T47D (cell line): ENCODE measurements at regions not wholly inside any gene's neighbourhood (a gene's known extent, or its start where the extent isn't known, plus 50 kb on each side); places are given as distances from the start of the nearest gene placed in this dataset.

Experiments
- DNase-seq, 2 experiments: peaks; one replicate each; pipeline versions ENCODE4 v3.0.0 to v3.0.0-alpha.2; 2011 to 2012; ENCODE audit warnings: low read depth in 1 of 2, low spot score in 1 of 2
- JUND ChIP-seq: IDR thresholded peaks from 2 replicates; pipeline ENCODE4 v1.6.1; 2012; ENCODE audit warnings: low read depth
- in situ Hi-C: cut with HindIII; loops from 2 replicates; pipeline ENCODE4 v1.10.0; 2016; ENCODE audit warnings: low sequenced_read_pairs, low pct_unique_long_range_greater_than_20kb

DNA sequence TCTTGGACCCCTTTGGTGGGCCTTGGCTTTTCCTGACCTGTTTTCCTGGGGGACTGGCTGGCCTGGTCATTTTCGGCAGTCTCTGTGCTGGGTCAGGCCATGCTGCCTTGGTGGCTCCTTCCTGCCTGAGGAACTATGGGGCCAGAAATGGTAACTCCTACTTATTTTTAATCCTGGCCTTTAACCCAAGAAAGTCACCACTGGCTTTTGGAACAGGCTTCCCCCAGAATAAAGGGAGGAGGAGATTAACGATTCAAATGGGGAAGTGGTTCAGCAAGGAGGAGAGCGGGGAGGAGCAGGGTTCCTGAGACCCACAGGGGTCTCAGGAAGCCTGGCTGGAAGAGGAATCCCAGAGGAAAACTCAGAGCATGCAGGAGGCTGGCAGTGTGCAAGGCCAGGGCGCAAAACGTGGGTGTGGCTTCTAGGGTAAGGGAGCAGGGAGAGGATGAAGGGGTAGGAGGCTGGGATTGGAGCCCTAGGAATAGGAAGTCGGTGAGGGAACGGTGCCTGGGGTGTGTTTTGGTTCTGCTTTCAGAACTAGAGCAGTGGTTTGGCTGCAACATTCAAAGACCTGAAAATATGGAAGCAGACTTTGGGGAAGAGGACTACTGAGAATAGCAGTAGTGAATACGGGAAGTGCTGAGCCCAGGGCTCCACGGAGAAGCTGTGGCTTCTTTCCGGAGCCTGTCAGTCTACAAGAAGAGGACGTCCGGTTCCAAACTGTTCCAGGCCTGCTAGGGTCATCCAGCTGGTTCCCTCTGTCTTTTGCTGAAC, 271.1 kb upstream of the KLF4 start:
- no peak for TF ChIP-seq JUND
- in situ Hi-C loops, result no loop called here
- DNase-seq, result no peak

DNA sequence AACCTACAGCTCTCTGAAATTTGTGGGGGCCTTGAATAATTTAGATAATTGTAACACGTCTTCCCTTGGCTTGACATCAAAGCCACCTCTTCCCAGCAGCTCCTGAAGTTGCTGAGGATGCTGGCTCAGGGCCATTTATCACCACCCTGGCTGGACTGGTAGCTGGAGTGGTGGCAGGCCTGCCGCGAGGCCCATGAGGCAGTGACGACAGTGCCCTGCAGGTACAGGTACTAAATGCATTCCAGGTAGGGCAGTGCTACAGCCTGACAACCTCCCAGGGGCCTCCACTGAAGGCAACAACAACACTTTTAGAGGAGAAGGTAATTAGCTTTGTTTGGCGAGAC, 270.2 kb upstream of the KLF4 start:
- no peak for DNase-seq
- in situ Hi-C loops, result no loop called here
- no peak for TF ChIP-seq JUND

DNA sequence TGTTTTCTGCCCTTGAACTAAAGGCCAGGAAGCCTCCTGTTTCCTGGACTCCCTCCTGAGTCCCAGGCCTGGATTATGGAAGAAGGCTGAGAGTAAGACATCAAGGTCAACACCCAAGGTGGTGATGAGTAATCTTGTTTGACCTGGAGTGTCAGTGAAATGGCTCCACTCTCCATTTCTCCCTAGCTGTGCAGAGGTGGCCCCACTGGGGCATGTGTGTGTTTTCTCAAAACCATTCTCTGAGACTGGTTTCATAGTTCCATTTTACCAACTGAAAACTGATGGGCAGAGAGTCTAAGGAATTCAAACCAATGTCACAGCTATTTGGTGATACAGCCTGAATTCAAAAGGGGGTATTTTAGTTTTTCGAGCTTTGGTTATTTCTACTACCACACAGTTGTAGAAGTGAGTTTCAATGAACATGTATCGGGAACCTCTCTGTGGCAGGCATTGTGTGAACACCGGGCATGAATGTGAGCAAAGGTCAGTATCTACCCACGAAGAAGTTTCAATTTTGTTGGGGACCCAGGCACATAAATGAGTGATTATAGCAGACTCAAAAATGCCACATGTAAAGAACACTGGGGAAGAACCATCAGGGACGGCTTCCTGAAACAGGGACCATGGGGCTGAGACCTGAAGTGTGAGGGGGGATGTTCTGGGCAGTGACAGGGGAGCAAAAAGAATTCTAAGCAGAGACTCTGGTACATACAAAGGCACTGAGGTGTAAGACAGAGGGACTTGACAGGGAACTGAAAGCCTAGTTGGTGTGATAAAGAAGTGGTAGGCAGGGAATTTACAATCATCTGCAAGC, 269.6 kb upstream of the KLF4 start:
- no peak for DNase-seq
- in situ Hi-C loops, result no loop called here
- no peak for TF ChIP-seq JUND

DNA sequence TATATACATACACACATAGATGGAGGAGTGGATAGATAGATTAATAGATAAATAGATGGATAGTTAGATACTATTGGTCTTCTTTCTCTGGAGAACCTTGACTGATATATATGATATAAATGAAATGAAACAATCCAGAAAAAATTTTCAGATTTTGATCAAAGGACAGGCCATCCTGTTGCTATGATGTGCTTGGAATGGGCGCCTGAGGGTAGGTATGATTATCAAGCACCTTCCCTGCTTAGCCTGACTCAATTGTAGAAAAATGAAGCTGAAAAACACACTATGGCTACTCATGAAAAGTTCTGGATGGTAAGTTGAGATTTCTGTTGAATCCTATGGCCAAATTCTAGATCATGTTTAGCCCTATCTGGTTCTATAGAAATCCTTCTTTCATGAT, 266.5 kb upstream of the KLF4 start:
- TF ChIP-seq JUND, result no peak
- no peak for DNase-seq
- in situ Hi-C loops, result no loop called here

DNA sequence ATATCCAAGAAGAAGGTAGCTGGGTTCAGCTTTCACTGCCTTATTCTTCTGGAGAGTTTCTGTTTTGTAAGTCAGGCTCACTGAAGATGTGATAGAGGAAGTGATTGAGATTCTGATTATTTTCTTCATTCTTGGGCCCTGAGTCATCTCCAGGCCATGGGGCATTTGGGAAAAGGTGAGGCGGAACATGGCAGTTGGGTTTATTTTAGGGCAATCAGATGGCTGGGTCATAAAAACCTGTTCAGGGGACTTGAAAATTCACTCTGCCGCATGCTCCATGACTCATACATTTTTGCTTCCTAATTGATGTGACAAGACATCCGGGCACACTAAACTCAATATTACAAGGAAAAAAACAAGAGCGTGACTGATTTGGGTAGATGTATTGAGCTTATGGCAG, 265.7 kb upstream of the KLF4 start:
- TF ChIP-seq JUND, result peak; percentile 67
- DNase-seq, result peak in 1 of 2 experiments; percentile 71
- in situ Hi-C loops, result no loop called here

DNA sequence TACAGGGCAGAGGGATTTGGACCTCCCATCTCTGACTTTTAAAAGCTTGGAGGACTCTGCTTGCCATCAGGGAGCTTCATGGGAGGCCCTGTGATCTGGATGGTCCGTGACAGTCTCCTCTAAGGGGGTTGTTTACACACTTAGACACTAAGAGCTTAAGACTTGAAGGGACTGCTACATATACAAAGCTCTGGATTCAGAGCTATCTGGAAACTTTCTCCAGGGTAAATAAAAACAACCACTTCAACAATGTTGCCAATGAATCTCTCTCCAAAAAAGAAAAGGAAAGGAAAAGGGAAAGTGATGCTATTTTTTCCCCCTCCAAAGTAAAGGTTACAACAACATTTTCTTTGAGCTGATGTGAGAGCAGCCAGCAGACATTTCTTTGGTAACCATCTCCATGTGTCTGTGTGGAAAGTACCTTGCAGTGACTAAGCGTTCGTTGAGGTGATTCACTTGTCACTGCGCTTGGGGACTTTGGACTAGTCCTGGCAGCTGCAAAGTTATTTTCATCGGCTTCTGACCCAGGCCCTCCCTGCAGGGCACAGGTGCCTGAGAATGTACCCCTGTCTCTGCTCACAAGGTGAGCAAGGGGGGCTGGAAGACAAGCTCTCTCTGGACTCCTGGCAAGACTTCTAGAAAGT, 262.1 kb upstream of the KLF4 start:
- DNase-seq, result no peak
- in situ Hi-C loops, result no loop called here
- no peak for TF ChIP-seq JUND

DNA sequence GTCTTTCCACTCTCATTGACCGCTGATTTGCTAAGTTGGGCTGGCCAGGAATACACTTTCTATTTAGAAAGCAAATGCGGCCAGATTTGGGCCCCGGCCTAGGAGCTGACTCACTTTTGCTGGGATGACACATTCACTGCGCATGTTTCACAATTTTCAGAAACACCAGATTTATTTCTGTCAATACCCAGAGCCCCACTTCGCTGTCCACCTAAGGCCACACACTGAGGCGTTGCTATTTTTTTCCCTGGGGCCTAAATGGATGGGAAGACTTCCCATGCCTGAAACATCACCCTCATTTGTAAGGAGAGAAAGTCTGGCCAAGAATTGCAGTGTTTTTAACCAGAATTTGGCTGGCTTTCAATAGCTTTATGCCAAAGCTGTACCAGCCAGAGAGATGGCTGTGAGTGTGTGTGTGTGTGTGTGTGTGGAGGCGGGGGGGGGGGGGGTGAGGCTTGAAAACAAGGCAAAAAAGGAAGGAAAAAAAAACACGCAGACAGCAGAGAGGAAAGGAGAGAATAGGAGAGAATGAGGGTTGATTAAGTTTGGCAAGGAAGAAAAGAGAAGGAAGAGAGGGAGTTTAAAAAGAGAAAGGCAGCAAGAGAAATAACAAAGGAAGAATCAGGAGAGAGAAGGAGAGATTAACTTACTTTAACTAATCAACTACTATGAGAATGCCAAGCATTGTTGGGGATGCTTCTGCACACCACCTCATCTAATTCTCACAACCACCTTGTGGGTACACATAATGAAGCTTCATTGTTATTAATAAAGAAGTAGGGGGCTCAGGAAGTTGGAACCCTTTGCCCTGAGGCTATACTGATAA, 261.4 kb upstream of the KLF4 start:
- no peak for DNase-seq
- in situ Hi-C loops, result no loop called here
- no peak for TF ChIP-seq JUND

DNA sequence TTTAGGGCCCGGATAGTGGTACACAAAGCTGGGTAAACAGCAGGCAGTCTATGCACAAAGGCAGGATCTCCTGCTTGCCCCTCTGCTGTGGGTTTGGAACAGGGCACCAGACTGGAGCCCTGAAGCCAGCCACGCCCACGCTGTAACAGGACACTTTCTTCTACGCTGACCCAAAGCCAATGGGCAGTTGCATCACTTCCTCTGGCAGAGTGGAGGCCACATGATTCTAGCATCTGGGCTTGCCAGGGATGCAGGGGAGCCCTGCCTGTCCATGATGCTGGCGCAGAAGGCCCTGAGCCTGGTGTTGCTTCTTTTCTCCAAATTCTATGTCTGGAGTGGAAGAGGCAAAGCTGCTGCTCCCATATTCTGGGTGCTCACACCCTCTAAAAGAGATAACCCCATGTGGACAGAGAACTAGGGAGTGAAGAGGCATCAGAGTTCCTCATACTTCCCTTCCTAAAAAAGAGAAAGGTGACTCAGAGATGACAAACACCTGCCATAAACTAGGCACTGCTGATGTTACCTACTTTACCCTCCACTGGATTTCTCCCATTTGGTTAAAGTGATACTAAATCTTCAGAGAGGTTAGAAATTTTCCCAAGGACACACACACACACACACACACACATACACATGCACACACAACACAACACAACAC, 260.3 kb upstream of the KLF4 start:
- DNase-seq, result peak in 1 of 2 experiments; percentile 86
- TF ChIP-seq JUND, result no peak
- in situ Hi-C loops, result no loop called here

DNA sequence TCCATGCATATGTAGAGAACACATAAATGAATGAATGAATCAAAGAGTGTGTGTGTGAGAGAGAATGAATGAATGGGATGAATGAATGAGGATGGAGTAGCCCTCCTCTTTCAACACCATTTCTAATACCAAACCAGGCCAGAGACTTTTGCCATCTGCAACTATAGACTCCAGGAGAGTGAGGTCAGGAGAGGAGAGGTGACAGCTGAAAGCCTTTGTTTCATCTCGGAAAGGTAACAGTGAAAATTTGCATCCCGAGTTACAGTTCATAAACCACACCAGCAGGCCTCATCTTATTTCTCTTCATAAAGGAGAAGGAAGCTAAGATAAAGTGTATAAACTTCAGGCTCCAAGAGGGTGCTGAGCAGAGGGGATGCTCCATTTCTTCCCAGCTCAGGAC, 255.3 kb upstream of the KLF4 start:
- in situ Hi-C loops, result no loop called here
- no peak for DNase-seq
- TF ChIP-seq JUND, result no peak

DNA sequence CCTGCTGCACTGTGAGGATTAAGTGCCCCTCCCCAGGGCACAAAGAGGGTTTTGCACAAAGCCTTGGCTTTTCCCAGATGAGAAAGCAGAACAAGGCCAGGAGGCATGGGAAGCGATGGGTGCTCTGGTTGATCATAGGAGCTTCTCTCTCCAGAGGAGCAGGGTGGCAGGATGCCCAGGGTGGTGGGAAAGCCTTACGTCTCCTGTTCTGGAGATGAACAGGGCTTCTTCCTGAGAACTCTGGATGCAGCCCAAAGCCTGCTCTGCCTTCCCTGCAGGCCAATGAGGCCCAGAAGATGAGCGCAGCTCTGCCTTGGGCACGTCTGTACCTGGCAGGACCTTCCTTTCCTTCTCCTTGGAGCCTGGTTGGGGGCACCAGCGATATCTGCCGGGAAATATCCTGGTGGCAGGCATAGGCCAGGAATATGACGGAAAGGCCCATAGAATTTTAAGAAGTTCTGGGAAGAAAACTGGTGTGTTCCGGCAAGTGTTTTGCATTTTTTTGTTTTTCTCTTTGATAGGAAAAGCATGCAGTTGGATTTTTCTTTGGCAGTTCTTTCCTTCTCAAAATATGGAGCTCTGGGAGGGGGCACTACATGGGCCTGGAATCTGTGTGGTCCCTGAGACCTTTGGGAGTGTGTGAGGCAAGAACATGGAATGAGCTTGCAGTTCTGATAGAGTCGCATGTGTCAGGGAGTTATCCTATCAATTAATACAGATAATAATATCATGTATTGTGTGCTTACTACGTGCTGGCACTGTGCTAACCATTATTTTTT, 253.2 kb upstream of the KLF4 start:
- in situ Hi-C loops, result no loop called here
- no peak for TF ChIP-seq JUND
- DNase-seq, result no peak
